ENCODE measurements at regions not wholly inside any gene's neighbourhood (a gene's known extent, or its start where the extent isn't known, plus 50 kb on each side); places are given as distances from the start of the nearest gene placed in this dataset.

- TF ChIP-seq CTCF (IDR thresholded peaks at IDR 0.05) (no peak), JUN (CRISPR knock-in tag; IDR thresholded peaks at IDR 0.05) (no peak), NR2C2 (CRISPR knock-in tag; IDR thresholded peaks at IDR 0.05) (no peak), ZNF121 (CRISPR knock-in tag; IDR thresholded peaks at IDR 0.05) (no peak), ZNF423 (CRISPR knock-in tag; IDR thresholded peaks at IDR 0.05) (no peak), ZNF512 (CRISPR knock-in tag; IDR thresholded peaks at IDR 0.05; ENCODE audit: borderline replicate concordance) (no peak), STAT6 (CRISPR knock-in tag; conservative IDR thresholded peaks at IDR 0.05; ENCODE audit: low read depth) (no peak), NR1H2 (CRISPR knock-in tag; IDR thresholded peaks at IDR 0.05) (no peak)
- TF ChIP-seq, protein P1, sequence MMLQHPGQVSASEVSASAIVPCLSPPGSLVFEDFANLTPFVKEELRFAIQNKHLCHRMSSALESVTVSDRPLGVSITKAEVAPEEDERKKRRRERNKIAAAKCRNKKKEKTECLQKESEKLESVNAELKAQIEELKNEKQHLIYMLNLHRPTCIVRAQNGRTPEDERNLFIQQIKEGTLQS (CRISPR knock-in tag; conservative IDR thresholded peaks at IDR 0.05), result no peak
- TF ChIP-seq, protein P2, sequence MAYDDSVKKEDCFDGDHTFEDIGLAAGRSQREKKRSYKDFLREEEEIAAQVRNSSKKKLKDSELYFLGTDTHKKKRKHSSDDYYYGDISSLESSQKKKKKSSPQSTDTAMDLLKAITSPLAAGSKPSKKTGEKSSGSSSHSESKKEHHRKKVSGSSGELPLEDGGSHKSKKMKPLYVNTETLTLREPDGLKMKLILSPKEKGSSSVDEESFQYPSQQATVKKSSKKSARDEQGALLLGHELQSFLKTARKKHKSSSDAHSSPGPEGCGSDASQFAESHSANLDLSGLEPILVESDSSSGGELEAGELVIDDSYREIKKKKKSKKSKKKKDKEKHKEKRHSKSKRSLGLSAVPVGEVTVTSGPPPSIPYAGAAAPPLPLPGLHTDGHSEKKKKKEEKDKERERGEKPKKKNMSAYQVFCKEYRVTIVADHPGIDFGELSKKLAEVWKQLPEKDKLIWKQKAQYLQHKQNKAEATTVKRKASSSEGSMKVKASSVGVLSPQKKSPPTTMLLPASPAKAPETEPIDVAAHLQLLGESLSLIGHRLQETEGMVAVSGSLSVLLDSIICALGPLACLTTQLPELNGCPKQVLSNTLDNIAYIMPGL (CRISPR knock-in tag; IDR thresholded peaks at IDR 0.05), result no peak
Observed at GRCh38 chr3:20726786-20727185, 540.8 kb upstream of the SGO1 start.
